Mesothelial cell of epicardium (in vitro differentiated cells): ENCODE measurements at regions not wholly inside any gene's neighbourhood (a gene's known extent, or its start where the extent isn't known, plus 50 kb on each side); places are given as distances from the start of the nearest gene placed in this dataset.

Experiments
- DNase-seq, 2 experiments: peaks; one replicate each; pipeline ENCODE4 v3.0.0; 2021; ENCODE audit warnings: low spot score in 2 of 2; ENCODE audit not compliant: unreplicated experiment in 2 of 2
- H3K27ac Mint-ChIP-seq: 2 replicates; pipeline ENCODE4 v1.8.0; 2021; ENCODE audit warnings: mixed read lengths
- H3K27me3 Mint-ChIP-seq: 2 replicates; pipeline ENCODE4 v1.8.0; 2021; ENCODE audit warnings: low read depth, mixed read lengths
- H3K36me3 Mint-ChIP-seq: 2 replicates; pipeline ENCODE4 v1.8.0; 2021; ENCODE audit warnings: mixed read lengths
- H3K4me1 Mint-ChIP-seq: 2 replicates; pipeline ENCODE4 v1.8.0; 2021; ENCODE audit warnings: mixed read lengths
- H3K4me3 Mint-ChIP-seq: 2 replicates; pipeline ENCODE4 v1.8.0; 2021; ENCODE audit warnings: mild to moderate bottlenecking, moderate library complexity, mixed read lengths
- H3K9me3 Mint-ChIP-seq: 2 replicates; pipeline ENCODE4 v1.8.0; 2021; ENCODE audit warnings: mixed read lengths
- CTCF ChIP-seq: fragments of 200-600 bp; sonication (generic); IDR thresholded peaks from one replicate; pipeline ENCODE4 v1.5.0; 2021; ENCODE audit warnings: antibody characterized with exemption; ENCODE audit not compliant: unreplicated experiment

GRCh38 chr18:32851936-32852335 is 79.1 kb upstream of the KLHL14 start:
- no peak overlapping the region for H3K4me3 Mint-ChIP-seq
- no peak overlapping the region for H3K27ac Mint-ChIP-seq
- H3K36me3 Mint-ChIP-seq, result no peaks in the 10 kb centered on the region
- no peak for TF ChIP-seq CTCF
- peaks cover 16% of the 10 kb centered on the region for H3K9me3 Mint-ChIP-seq
- peaks cover 12% of the 10 kb centered on the region for H3K4me1 Mint-ChIP-seq
- H3K27me3 Mint-ChIP-seq, result peaks cover under 1% of the 10 kb centered on the region
- no peak for DNase-seq

GRCh38 chr18:32848826-32849225 is 76.0 kb upstream of the KLHL14 start:
- no peak overlapping the region for H3K4me3 Mint-ChIP-seq
- H3K27me3 Mint-ChIP-seq, result peaks cover 3% of the 10 kb centered on the region
- no peak for DNase-seq
- H3K27ac Mint-ChIP-seq, result no peak overlapping the region
- peaks cover 11% of the 10 kb centered on the region for H3K9me3 Mint-ChIP-seq
- no peak for TF ChIP-seq CTCF
- H3K4me1 Mint-ChIP-seq, result peaks cover 15% of the 10 kb centered on the region
- H3K36me3 Mint-ChIP-seq, result no peaks in the 10 kb centered on the region

GRCh38 chr18:32847691-32848090 is 74.9 kb upstream of the KLHL14 start:
- peaks cover 6% of the 10 kb centered on the region for H3K27me3 Mint-ChIP-seq
- DNase-seq, result no peak
- H3K27ac Mint-ChIP-seq, result no peak overlapping the region
- no peaks in the 10 kb centered on the region for H3K36me3 Mint-ChIP-seq
- no peak for TF ChIP-seq CTCF
- no peak overlapping the region for H3K4me3 Mint-ChIP-seq
- peaks cover 17% of the 10 kb centered on the region for H3K9me3 Mint-ChIP-seq
- H3K4me1 Mint-ChIP-seq, result peaks cover 15% of the 10 kb centered on the region

GRCh38 chr18:32846896-32847295 is 74.1 kb upstream of the KLHL14 start:
- peaks cover 11% of the 10 kb centered on the region for H3K27me3 Mint-ChIP-seq
- H3K4me3 Mint-ChIP-seq, result no peak overlapping the region
- H3K9me3 Mint-ChIP-seq, result peaks cover 18% of the 10 kb centered on the region
- TF ChIP-seq CTCF, result no peak
- no peak for DNase-seq
- H3K27ac Mint-ChIP-seq, result no peak overlapping the region
- no peaks in the 10 kb centered on the region for H3K36me3 Mint-ChIP-seq
- H3K4me1 Mint-ChIP-seq, result peaks cover 15% of the 10 kb centered on the region

GRCh38 chr18:32840962-32841361 is 68.1 kb upstream of the KLHL14 start:
- Mint-ChIP-seq H3K27ac (no peak overlapping the region), H3K27me3 (peaks cover 34% of the 10 kb centered on the region), H3K4me1 (no peaks in the 10 kb centered on the region)

More at GRCh38 chr18:32840962-32841361, 68.1 kb upstream of the KLHL14 start:
- Mint-ChIP-seq H3K36me3 (no peaks in the 10 kb centered on the region), H3K4me3 (no peak overlapping the region), H3K9me3 (peaks cover 8% of the 10 kb centered on the region)
- no peak for TF ChIP-seq CTCF
- no peak for DNase-seq
